Eye (tissue), 1 donor: ENCODE measurements at regions not wholly inside any gene's neighbourhood (a gene's known extent, or its start where the extent isn't known, plus 50 kb on each side); places are given as distances from the start of the nearest gene placed in this dataset.
"Not testable (repeated sequence)": the region's sequence is repeated elsewhere in the genome, so short reads cannot be mapped to it uniquely, and the experiment has no call there.

Experiments used
- DNase-seq: peaks from one replicate; pipeline ENCODE4 v3.0.0-alpha.2; 2015

DNA sequence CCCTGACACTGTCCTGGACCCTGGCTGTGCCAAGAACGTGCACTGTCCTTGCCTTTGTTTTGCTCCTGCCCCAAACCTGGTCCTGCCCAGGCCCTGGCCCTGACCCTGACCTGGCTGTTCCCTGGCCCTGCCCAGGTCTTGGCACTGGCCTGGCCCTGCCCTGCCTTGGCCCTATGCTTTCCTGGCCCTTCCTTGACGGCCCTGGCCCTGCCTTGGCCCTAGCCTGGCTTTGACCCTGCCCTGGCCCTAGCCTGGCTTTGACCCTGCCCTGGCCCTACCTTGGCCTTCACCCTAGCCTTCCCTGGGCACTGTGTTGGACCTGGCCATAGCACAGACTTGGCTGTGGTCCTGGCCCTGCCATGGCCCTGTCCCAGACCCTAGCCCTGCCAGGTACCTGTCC lies 252.9 kb downstream of the TP53TG3F start:
- not testable (repeated sequence) for DNase-seq

DNA sequence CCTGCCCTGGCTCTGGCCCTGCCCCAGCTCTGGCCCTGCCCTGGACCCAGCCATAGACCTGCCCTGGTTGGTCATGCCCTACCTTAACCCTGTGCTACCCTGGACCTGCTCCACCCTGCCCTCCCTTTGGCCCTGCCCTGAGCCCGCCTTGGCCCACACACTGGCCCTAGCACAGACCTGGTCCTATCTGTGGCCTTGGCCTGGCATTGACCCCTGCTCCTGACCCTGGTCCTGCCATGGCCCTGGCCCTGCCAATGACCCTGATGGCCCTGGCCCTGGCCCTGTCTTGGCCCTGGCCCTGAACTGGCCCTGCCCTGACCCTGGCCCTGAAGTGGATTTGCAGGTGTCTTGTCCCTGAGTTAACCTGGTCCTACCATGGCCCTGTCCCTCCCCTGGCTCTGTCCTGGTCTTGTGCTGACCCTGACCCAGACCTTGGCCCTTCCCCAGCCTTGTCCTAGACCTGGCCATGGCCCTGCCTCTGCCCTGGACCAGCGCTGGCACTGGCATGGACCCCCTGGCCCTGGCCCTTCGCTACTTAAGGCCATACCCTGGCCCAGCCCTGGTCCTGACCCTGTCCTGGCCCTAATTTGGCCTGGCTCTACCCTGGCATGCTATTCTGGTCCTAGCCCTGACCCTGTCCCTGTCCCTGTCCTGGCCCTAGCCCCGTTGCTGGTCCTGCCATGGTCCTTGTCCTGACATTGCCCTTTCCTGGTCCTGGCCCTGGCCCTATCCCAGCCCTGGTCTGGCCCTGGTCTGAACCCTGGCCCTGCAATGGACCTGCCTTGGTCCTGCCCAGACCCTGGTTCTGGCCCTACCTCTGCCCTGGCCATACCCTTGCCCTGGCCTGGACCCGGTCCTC lies 253.7 kb downstream of the TP53TG3F start:
- not testable (repeated sequence) for DNase-seq

DNA sequence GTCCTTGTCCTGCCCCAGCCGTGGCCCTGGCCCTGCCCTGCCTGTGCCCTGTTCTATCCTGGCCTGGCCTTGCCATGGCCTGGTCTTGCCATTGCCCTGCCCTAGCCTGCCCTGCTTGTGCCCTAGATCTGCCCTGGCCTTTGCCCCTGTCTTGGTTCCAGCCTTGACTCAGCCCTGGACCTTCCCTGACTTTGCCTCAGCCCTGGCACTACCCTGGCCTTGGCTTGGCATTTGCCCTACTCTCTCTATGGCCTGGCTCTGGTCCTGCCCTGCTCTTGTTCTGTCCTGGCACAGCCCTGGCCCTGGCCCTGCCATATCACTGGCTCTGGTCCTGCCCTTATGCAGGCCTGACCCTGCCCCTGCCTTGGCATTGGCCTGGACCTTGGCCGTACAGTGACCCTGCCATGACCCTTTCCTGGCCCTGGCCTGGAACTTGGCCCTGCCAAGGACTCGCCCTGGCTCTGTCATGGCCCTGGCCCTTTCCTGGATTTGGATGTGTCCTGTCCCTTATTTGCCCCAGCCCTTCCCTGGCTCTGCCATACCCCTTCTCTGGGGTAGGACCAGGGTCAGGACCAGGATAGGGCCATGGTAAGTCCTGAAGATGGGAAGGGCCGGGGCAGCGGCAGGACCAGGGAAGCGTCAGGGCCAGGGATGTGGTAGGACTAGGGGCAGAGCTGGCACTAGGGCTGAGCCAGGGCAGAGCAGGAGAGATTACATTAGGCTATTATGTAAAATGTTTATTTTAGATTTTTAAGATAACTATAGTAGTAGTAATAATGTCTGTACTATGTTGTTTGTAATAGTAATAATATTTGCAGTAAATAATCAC lies 254.5 kb downstream of the TP53TG3F start:
- not testable (repeated sequence) for DNase-seq

DNA sequence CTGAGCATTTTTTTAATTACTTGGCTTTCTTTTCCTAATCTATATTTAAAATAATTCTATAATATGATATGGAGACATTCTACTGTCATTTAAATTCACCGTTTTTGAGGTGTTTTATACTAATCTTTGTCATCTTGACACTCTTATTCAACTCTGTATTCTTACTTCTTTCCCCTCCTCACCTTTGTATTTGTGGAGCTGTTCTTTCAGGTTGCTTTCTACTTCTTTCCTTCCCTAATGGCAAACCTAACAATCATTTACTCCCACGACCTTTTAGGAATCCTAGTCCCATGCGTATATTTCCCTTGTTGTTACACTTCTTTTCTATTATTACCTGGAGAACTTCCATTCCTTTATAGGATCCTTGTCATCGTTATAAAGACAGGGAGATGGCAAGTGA lies 271.8 kb downstream of the TP53TG3F start:
- DNase-seq = not testable (repeated sequence)

DNA sequence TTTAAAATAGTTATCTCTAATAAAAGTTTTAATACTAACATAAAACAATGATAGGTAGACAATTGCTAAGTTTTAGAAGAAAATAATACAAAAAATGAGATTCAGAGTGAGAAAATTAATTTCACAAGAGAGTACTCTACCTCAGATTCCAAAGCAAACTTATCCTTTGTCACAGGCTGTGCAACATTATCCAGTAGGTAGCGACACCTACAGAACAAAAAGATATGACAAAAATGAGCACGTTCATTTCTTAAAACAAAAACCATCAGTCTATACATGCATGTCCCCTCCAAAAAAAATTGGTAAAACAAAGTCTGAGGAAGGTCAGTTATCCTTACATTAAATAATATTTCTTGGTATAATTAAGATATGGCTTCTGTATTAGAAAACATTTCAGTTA lies 275.2 kb downstream of the TP53TG3F start:
- DNase-seq = not testable (repeated sequence)

DNA sequence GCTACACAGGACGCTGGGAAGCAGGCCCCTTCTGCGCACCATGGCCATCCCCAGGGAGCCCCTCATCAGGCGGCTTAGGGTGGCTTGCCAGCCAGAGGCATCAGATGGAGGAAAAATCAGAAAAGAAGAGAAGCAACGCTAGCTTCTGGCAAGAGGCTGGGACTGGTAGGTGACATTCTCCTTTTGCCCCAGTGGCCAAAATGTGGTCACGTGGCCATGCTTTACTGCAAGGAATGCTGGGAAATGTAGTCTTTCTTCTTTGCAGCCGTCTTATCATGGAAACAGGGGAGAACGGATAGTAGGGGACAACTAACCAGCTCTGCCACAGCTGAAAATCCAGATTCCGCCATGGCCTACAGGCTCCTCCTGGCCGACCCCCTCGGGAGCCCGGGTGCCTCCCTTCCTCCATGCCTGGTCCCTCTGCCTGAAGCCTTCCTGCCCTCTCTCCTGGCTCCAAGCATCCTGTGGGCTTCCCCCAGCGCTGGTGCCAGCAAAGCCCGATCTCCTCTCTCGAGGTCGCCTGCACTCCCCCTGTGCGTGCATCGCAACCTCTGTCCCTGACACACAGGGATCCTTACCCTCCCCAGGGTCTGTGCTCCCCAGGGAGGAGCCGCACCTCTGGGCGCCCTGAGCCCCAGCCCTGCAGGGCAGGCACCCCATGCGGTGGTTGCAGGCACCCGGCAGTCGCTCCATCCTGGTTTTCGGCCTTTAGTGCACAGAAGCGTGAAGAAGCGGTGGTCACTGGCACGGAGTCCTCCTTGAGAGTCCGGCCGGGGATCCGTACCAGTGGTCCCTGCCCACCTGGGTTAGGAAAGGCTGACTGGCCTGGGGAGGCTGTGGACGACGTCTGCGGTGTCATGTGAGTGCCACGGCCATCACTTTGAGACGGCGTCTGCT lies 307.7 kb downstream of the TP53TG3F start:
- not testable (repeated sequence) for DNase-seq

DNA sequence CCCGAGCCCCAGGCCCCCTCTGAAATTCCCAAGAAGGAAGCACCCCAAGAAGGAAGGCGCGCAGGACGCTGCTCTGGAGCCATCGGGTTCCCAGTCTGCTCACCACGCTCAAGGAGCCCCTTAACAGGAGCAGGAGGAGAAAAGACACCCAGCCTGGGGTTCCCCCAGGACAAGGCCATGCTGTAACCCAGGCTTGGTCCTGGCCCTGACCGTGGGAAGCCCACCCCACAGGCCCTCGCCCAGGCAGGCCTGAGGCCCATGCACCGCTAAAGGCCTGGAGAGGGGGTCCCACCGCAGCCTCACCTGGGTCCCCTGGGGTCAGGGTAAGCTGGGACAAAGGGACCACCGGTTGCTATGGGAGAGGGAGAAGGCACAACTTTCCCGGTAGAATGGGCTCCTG lies 309.3 kb downstream of the TP53TG3F start:
- DNase-seq = not testable (repeated sequence)

DNA sequence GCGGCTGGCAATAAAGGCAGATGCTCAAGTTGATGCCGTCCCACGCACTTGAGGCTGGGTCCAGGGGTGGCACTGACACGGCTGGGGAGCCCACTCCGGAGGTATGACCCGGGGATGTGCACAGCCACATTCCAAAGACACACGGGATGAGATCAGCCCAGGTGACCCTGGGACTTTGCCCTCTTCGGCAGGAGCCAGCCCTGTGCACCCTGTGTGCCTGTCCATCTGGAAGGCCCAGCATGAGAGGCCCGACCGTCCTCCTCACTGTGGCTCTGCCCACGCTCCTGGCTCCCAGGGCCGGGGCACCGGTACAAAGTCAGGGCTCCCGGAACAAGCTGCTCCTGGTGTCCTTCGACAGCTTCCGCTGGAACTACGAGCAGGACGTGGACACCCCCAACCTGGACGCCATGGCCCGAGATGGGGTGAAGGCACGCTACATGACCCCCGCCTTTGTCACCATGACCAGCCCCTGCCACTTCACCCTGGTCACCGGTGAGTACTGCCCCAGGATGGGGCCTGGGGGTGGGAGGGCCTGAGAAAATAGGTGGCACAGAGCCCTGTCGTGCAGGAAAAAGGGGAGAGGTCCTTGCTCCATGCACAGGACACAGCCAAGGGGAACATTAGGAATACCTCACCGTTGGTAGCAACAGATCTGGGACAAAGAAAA lies 309.9 kb downstream of the TP53TG3F start:
- not testable (repeated sequence) for DNase-seq

DNA sequence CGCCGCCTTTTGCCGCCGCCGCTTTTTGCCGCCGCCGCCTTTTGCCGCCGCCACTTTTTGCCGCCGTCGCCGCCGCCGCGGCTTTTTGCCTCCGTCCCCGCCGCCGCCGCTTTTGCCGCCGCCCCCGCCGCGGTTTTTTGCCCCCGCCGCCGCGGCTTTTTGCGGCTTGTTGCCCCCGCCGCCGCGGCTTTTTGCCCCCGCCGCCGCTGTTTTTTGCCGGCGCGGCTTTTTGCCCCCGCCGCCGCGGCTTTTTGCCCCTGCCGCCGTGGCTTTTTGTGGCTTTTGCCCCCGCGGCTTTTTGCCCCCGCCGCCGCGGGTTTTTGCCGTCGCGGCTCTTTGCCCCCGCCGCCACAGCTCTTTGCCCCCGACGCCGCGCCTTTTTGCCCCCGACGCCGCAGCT lies 311.1 kb downstream of the TP53TG3F start:
- DNase-seq = not testable (repeated sequence)

DNA sequence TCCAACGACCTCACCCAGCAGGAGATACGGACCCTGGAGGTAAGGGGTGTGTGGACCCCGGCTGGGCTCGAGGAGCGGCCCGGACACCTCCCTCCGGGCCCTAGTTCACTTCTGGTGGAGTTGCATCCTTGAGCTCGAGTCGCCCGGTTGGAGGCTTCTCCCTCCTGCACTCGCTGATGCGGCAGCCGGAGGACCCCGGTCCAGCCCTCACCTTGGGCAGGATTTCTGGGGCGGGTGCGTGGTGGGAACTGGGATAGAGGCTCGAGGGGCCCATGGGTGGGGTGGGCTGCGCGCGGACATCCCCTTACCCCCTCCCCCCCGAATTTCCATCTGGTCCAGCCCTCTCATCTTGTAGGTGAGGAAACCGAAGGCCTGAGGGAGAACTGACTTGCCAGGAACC lies 311.8 kb downstream of the TP53TG3F start:
- not testable (repeated sequence) for DNase-seq

DNA sequence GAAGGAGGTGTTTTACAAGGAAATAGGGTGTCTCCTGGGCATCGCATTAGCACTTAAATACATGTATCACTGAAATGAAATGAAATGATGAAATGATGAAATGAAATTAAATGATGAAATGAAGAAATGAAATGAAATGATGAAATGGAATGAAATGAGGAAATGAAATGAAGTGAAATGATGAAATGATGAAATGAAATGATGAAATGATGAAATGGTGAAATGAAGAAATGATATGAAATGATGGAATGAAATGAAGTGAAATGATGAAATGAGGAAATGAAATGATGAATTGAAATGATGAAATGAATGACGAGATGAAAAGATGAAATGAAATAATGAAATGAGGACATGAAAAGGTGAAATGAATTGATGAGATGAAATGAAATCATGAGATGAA lies 314.6 kb downstream of the TP53TG3F start:
- DNase-seq = peak; percentile 2

DNA sequence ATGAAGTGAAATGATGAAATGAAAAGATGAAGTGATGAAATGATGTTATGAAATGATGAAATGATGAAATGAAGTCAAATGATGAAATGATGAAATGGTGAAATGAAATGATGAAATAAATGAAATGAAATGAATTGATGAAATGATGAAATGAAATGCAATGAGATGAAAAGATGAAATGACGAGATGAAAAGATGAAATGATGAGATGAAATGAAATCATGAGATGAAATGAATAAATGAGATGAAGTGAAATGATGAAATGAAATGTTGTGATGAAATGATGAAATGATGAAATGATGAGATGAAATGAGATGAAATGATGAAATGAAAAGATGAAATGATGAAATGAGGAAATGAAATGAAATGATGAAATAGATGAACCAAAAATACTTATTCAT lies 315.3 kb downstream of the TP53TG3F start:
- DNase-seq = peak; percentile 8

DNA sequence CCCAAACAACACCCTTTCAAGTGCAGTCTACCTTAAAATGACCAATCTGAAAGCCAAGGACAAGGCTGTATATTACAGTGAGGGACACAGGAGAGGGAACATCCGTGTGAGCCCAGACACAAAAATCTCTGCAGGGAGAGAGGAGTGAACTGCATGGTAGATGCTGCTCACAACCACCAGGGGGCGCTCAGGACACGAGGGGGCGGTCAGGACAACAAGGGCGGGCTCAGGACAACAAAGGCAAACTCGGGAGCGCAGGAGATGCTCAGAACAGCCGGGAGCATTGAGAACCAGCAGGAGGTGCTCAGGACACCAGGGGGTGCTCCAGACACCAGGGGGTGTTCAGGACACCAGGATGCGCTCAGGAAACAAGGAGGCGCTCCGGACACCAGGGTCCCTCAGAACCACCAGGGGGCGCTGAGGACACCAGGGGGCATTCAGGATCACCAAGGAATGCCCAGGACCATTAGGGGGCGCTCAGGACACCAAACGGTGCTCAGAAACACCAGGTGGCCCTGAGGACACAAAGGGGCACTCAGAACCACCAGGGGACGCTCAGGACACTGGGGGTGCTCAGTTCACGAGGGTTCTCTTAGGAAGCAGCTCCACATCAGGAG lies 357.0 kb downstream of the TP53TG3F start:
- not testable (repeated sequence) for DNase-seq

DNA sequence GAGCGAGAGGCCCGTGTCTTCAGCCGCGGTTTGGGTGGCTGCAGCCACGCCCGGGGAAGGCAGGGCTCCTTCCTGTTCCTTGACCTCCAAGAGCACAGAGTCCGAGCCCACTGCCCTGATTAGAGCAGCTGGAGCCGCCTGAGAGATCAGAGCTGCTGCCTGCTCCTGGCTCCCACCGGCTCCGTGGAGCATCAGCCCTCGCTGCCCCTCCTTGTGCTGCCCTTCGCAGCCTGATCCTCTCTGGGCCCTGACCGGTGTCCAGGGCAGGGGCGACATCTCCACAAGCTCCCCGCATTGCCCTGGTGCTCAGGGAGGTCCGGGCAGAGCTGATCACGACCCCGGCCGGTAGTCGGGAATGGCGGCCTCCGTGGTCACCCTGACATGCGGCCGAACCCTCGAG lies 365.3 kb downstream of the TP53TG3F start:
- DNase-seq = not testable (repeated sequence)

DNA sequence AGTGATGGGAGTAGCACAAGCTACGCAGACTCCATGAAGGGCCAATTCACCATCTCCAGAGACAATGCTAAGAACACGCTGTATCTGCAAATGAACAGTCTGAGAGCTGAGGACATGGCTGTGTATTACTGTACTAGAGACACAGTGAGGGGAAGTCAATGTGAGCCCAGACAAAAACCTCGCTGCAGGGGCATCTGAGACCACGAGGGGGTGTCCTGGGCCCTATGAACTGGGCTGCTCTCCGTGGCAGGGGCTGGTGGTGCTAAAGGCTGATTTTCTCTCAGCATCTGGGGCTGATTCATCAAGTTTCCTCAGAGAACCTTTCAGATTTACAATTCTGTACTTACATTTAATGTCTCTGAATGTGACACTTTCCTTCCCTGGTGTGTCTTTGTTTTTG lies 368.1 kb downstream of the TP53TG3F start:
- not testable (repeated sequence) for DNase-seq

DNA sequence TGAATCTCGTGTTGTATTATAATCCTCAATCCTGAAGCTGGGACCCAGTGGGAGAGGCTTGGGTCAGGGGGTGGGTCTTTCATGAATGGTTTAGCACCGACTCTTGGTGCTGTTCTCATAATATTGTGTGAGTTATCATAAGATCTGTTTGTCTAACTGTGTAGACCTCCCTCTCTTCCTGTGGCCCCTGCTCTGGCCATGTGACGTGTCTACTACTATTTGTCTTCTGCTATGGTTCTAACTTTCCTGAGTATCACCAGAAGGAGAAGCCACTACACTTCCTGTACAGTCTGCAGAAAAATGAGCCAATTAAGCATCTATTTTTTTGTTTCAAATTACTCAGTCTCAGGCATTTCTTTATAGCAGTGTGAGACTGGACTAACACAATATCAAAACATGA lies 379.7 kb downstream of the TP53TG3F start:
- not testable (repeated sequence) for DNase-seq

DNA sequence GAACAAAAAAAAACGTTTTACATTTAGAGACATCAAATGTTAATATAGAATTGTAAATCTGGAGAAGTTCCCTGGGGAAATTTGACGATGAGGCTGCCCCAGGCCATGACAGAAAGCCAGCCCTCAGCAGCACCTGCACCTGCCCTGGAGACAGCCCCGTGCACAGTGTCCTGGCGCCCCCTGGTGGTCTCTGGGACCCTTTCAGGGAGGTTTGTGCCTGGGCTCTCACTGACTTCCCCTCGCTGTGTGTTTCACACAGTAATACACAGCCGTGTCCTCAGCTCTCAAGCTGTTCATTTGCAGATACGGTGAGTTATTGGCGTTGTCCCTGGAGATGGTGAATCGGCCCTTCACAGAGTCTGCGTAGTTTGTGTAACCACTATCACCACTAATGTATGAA lies 385.1 kb downstream of the TP53TG3F start:
- DNase-seq = not testable (repeated sequence)
